ENCODE measurements at regions not wholly inside any gene's neighbourhood (a gene's known extent, or its start where the extent isn't known, plus 50 kb on each side); places are given as distances from the start of the nearest gene placed in this dataset.

GRCh38 chr10:118209215-118209614 lies 132.9 kb downstream of the FAM204A start:
- TF ChIP-seq POLR2A (IDR thresholded peaks at IDR 0.05; ENCODE audit: low read depth, low read length), result no peak
- TF ChIP-seq POLR2AphosphoS5 (IDR thresholded peaks at IDR 0.05; ENCODE audit: low read depth, low read length), result no peak
- TF ChIP-seq TAF1 (IDR thresholded peaks at IDR 0.05; ENCODE audit: borderline replicate concordance, low read depth, low read length), result no peak
